ENCODE measurements at regions not wholly inside any gene's neighbourhood (a gene's known extent, or its start where the extent isn't known, plus 50 kb on each side); places are given as distances from the start of the nearest gene placed in this dataset.

GRCh38 chr2:83961512-83961911, 497.6 kb downstream of the SUCLG1 start:
- no peak for ATAC-seq (ENCODE audit: insufficient read depth, low FRiP score)

GRCh38 chr2:83960371-83960770, 498.7 kb downstream of the SUCLG1 start:
- no peak overlapping the region for H3K9ac ChIP-seq (ENCODE audit: insufficient read depth in 1 of 2, low read length in 2 of 2)
- H3K36me3 ChIP-seq (ENCODE audit: control insufficient read depth in 4 of 4, insufficient read depth in 4 of 4, low read length in 4 of 4): no peaks in the 10 kb centered on the region
- H3K4me1 ChIP-seq (ENCODE audit: control insufficient read depth in 5 of 5, insufficient read depth in 5 of 5, low read length in 5 of 5): no peaks in the 10 kb centered on the region
- WGBS, 2 donors: 84 to 90% methylated on average over 1 of the region's 1 CpG
- ATAC-seq (ENCODE audit: insufficient read depth, low FRiP score) (no peak), DNase-seq (no peak)
- no peak overlapping the region for H3K27ac ChIP-seq (ENCODE audit: low read depth in 1 of 2, low read length in 1 of 2)
- H3K9me3 ChIP-seq (ENCODE audit: control insufficient read depth in 4 of 4, insufficient read depth in 3 of 4, low read length in 3 of 4): no peaks in the 10 kb centered on the region
- TF ChIP-seq CTCF (IDR thresholded peaks at IDR 0.05; ENCODE audit: control extremely low read depth, extremely low read depth): no peak
- no peaks in the 10 kb centered on the region for H3K27me3 ChIP-seq (ENCODE audit: control insufficient read depth in 3 of 3, insufficient read depth in 3 of 3, low read length in 2 of 3)
- no peak overlapping the region for H3K4me3 ChIP-seq

More at GRCh38 chr2:83961512-83961911, 497.6 kb downstream of the SUCLG1 start:
- no peak overlapping the region for H3K9ac ChIP-seq (ENCODE audit: insufficient read depth in 1 of 2, low read length in 2 of 2)
- H3K4me1 ChIP-seq (ENCODE audit: control insufficient read depth in 5 of 5, insufficient read depth in 5 of 5, low read length in 5 of 5): no peaks in the 10 kb centered on the region
- no peak for TF ChIP-seq CTCF (IDR thresholded peaks at IDR 0.05; ENCODE audit: control extremely low read depth, extremely low read depth)
- H3K27ac ChIP-seq (ENCODE audit: low read depth in 1 of 2, low read length in 1 of 2): no peak overlapping the region
- WGBS, 2 donors: 92% methylated on average over 7 of the region's 7 CpGs
- no peak overlapping the region for H3K4me3 ChIP-seq
- peaks cover 0 to 3% (median 0%) of the 10 kb centered on the region in 4 donors for H3K9me3 ChIP-seq (ENCODE audit: control insufficient read depth in 4 of 4, insufficient read depth in 3 of 4, low read length in 3 of 4)
- no peak for DNase-seq
- no peaks in the 10 kb centered on the region for H3K36me3 ChIP-seq (ENCODE audit: control insufficient read depth in 4 of 4, insufficient read depth in 4 of 4, low read length in 4 of 4)
- no peaks in the 10 kb centered on the region for H3K27me3 ChIP-seq (ENCODE audit: control insufficient read depth in 3 of 3, insufficient read depth in 3 of 3, low read length in 2 of 3)

GRCh38 chr2:83959266-83959665, 499.8 kb downstream of the SUCLG1 start:
- DNase-seq (no peak), ATAC-seq (ENCODE audit: insufficient read depth, low FRiP score) (no peak)
- Histone ChIP-seq H3K4me1 (ENCODE audit: control insufficient read depth in 5 of 5, insufficient read depth in 5 of 5, low read length in 5 of 5) (no peaks in the 10 kb centered on the region), H3K27me3 (ENCODE audit: control insufficient read depth in 3 of 3, insufficient read depth in 3 of 3, low read length in 2 of 3) (no peaks in the 10 kb centered on the region), H3K36me3 (ENCODE audit: control insufficient read depth in 4 of 4, insufficient read depth in 4 of 4, low read length in 4 of 4) (no peaks in the 10 kb centered on the region), H3K4me3 (no peak overlapping the region), H3K27ac (ENCODE audit: low read depth in 1 of 2, low read length in 1 of 2) (no peak overlapping the region), H3K9me3 (ENCODE audit: control insufficient read depth in 4 of 4, insufficient read depth in 3 of 4, low read length in 3 of 4) (no peaks in the 10 kb centered on the region), H3K9ac (ENCODE audit: insufficient read depth in 1 of 2, low read length in 2 of 2) (no peak overlapping the region)
- 95 to 97% methylated on average over 2 of the region's 2 CpGs for WGBS, 2 donors
- no peak for TF ChIP-seq CTCF (IDR thresholded peaks at IDR 0.05; ENCODE audit: control extremely low read depth, extremely low read depth)

- 87 to 90% methylated on average over 4 of the region's 4 CpGs for WGBS, 2 donors
- H3K4me1 ChIP-seq (ENCODE audit: control insufficient read depth in 5 of 5, insufficient read depth in 5 of 5, low read length in 5 of 5): no peaks in the 10 kb centered on the region
These were observed 502.1 kb downstream of the SUCLG1 start for GRCh38 chr2:83956991-83957390.

More at GRCh38 chr2:83956991-83957390, 502.1 kb downstream of the SUCLG1 start:
- H3K27ac ChIP-seq (ENCODE audit: low read depth in 1 of 2, low read length in 1 of 2): no peak overlapping the region
- H3K9ac ChIP-seq (ENCODE audit: insufficient read depth in 1 of 2, low read length in 2 of 2): no peak overlapping the region
- no peak overlapping the region for H3K4me3 ChIP-seq
- H3K9me3 ChIP-seq (ENCODE audit: control insufficient read depth in 4 of 4, insufficient read depth in 3 of 4, low read length in 3 of 4): no peaks in the 10 kb centered on the region
- ATAC-seq (ENCODE audit: insufficient read depth, low FRiP score) (no peak), DNase-seq (no peak)
- H3K27me3 ChIP-seq (ENCODE audit: control insufficient read depth in 3 of 3, insufficient read depth in 3 of 3, low read length in 2 of 3): no peaks in the 10 kb centered on the region
- TF ChIP-seq CTCF (IDR thresholded peaks at IDR 0.05; ENCODE audit: control extremely low read depth, extremely low read depth): no peak
- H3K36me3 ChIP-seq (ENCODE audit: control insufficient read depth in 4 of 4, insufficient read depth in 4 of 4, low read length in 4 of 4): no peaks in the 10 kb centered on the region
